Gastroesophageal sphincter (tissue), 3 donors: ENCODE measurements at regions not wholly inside any gene's neighbourhood (a gene's known extent, or its start where the extent isn't known, plus 50 kb on each side); places are given as distances from the start of the nearest gene placed in this dataset.
"Not testable (repeated sequence)": the region's sequence is repeated elsewhere in the genome, so short reads cannot be mapped to it uniquely, and the experiment has no call there.

Experiments used
- CTCF ChIP-seq, 4 experiments: fragments of 200-600 bp in 2 of 4; fragments of 450-650 bp in 2 of 4; sonication (generic) in 1 of 4; IDR thresholded peaks; one replicate each; pipeline ENCODE4 v1.5.1; 2017 to 2019; ENCODE audit warnings: antibody characterized with exemption in 4 of 4, mild to moderate bottlenecking in 2 of 4, moderate library complexity in 2 of 4
- EP300 ChIP-seq: sonication (generic); formaldehyde crosslinking; IDR thresholded peaks from one replicate; pipeline ENCODE4 v1.6.1; 2017; ENCODE audit warnings: antibody characterized with exemption, mild to moderate bottlenecking

GRCh38 chrY:3195035-3195434, 259.9 kb downstream of the ZFY start:
- TF ChIP-seq CTCF (IDR thresholded peaks at IDR 0.05); EP300: not testable (repeated sequence)
